DMS114 treated with DMSO at 0.1 percent for 48 hours (cell line): ENCODE measurements at regions not wholly inside any gene's neighbourhood (a gene's known extent, or its start where the extent isn't known, plus 50 kb on each side); places are given as distances from the start of the nearest gene placed in this dataset.

Source experiments
- DNase-seq: peaks from one replicate; lab custom pipeline; 2025; ENCODE audit not compliant: unreplicated experiment; lab: John Stamatoyannopoulos, UW

DNA sequence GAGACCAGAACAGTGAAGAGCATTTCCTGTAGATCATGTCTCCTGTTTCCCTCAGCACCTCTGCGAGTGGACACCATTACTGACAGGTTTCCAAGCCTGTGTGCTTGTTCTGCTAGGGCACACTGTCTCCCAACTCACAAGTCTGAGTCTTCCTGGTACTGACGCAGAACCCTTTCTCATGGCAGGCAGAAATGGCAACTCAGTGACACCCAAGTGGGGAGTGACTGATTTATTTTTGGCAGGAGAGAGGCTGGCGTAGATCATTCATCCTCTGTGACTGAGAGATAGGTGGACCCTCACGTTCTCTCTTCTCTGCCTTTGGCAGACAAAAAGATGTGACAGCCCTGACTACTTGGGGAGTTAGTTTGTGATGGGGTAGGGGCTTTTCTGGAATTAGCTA, 183.4 kb downstream of the RFC3 start:
- no peak for DNase-seq

DNA sequence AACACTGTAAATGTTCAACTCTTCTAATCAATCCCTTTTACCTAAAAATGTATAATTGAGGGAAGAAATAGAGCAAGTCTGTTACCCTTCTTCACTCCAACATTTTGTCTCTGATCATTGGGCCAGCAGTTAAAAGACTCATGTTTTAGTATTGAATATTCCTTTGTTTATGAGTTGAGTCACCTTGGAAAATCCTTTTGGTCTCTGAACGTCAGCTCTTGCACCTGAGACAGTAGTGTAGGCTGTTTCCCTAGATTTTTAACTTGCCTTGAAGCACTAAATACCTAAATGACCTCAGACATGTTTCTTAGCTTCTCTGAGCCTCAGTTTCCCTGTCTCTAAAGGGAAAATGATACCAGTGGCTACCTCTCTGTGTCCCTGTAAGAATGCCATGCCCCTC, 184.2 kb downstream of the RFC3 start:
- no peak for DNase-seq

DNA sequence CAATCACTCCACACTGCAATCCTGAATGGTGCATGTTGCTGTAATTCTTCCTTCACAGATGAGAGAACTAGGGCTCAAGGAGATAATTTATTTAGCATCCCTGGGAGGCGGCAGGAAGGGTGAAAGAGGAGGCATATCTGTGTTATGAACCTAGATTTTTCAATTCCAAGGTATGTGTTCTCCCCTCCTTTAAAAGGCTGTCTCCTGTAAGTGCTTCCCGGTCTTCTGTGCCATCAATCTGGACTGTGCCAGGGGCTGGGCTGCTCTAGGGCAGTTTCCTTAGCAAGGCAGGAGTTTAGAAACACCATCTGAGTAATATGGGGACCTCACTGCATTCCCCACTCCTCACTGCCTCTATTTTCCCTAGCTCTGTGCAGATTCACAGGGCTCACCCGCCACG, 185.0 kb downstream of the RFC3 start:
- no peak for DNase-seq

DNA sequence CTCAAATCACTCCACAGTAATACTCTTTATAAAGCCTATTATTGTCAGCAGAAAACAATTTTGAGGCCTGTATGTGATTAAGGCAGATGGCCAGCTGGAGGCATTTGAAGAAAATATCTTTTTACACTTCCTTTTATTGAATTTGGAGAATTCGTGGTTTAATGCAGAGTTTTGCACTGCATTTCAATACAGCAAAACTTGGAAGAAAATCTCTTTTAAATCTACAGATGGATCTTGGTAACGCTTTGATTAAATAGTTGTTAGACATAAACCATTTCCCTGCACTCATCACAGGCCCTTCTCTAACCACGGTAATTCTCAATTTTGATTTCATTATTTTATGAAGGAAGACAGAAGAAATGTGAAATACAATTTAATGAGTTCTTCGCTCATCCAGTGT, 185.7 kb downstream of the RFC3 start:
- no peak for DNase-seq

DNA sequence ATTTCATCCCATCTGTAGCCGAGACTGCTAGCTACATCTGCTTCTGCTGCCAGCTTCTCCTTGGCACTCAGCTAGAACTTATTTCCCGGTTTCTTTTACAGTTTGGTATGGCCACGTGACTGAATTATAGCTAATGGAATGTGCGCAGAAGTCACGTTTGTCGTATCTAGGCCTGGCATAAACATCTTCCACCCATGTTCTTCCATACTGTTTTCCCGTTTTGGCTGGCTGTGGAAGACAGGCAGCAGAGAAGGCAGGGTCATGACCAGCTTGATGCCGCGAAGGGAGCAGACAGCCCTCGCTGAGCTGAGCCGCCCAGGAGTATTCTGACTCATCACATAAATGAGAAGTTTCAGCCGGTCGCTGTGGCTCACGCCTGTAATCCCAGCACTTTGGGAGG, 186.7 kb downstream of the RFC3 start:
- no peak for DNase-seq

DNA sequence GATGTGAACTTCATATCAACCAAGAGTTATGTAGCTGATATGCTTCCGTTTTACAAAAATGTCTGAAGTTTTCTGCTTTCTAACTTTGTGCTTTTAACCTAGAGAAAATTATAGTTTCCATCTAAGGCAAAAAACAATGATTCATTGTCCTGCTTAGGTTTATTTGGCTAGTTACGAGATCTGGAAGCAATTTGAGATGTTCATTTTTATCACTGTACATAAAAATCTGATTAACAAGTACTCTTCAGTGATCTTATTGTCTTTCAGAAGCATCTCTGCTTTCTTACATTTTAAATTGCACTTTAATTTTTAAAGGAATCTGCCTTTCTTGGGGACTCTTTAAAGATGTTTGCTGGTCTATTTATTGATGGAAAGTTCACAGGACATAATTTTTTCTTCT, 188.1 kb downstream of the RFC3 start:
- DNase-seq, result no peak

DNA sequence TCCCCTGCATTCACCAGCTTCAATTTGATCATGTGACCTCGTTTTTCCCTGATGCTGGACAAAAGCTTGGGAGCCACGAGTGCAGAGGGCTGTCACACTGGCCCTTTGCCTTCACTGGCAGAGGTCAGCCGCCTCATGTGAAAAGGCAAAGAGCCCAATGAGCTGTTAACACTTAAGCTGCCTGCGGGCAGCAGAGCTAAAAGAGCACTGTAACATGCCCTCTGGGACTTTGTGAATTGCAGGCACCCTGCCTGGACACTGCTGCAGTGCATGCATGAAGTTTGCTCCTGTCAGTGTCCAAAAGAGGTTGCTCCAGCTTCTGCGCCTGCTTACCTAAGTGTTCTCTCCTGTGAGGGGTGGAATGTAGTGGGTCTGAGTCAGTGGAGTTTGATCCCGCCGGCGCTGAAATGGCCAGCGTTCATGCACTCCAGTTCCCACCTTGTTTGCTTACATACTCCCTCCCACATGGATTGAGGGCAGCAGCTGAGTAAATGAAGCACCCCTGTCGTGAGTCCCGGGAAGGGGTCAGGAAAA, 193.7 kb downstream of the RFC3 start:
- no peak for DNase-seq

DNA sequence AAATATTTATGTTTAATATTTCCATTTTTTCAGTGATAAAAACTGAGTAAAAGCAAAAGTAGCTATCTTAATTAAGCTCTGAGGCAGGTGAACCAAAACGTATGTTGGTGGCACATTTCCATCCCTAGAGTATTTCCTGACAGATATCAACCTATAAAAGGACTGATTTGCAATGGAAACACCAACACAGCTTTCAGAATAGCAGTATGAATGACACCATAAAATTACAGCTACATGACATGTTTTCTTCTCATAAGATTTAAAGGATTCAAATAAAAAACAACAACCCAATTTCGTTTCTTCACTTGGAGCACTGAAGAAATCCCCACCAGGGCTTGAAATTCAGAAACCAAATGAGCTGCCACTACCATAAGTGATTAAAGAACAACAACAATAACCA, 194.4 kb downstream of the RFC3 start:
- no peak for DNase-seq

DNA sequence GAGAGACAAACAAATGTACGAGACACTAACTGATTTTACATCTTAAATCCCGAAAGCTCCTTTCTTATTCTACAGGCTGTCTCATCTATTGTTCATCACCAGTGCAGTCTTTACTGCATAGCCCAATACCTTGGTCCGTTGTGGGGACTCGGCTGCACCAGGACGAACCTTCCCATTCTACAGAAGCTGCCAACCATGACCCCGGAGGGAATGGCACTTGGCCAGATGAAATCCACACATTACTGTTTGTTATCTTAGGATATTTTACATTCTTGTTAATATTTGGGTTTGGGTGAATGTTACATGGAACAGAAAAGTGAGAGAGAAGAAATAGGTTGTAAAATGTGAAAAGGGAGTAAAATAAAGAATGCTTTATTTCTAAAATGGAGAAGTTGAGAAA, 195.1 kb downstream of the RFC3 start:
- no peak for DNase-seq

DNA sequence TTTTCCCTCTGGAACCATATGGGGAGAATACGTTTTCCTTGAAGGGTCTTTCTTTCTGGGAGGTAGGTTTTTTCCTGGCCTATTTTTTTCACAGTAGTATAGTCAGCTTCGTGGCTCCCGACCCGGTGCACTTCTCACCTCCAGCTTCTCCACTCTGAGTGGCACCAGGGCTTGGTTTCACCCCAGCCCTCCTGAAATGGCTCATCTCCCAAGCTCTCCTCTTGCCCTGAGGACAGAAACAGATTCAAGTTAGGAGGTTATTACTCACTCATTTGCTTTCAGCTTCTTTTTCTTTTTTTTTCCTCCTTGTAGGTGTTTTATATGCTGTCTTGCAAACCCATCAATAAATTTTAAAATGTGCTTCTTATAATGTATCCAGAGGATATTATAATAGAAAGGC, 199.3 kb downstream of the RFC3 start:
- no peak for DNase-seq

DNA sequence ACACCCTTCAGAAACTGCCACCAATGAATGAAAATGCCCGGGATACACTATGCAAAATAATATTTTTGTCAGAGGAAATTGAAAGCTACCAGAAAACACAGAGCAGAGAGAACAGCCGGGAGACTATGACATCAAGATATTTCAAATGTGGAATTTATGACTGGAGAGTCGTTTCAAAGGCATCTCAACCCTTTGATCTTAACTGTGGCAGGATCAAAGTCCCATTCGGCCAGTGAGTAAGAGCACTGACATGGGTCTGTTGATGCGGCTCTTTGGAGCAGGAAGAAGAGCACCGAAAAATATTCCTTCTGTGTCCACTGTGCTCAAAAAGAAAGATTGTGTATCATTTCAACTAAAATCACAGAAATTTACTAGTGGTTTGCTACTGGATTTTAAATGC, 201.9 kb downstream of the RFC3 start:
- DNase-seq, result no peak

DNA sequence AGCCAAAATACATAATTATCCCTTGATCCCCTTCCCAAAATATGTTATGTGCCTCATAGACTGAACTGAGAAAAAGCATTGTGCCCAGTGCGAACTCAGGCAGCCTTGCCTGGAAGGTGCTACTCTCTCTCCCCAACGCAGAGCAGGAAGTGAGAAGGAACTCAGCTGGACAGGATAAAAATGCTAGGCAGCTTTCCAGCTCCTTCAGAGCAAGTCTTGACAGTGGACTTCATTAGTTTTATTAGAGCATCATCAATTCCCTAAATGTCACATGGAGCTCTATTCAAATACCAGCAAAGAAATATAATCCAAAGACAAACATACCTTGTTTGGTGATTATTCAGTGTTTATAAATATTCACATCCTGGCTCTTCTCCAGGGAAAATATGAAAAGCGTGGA, 202.4 kb downstream of the RFC3 start:
- DNase-seq, result no peak

DNA sequence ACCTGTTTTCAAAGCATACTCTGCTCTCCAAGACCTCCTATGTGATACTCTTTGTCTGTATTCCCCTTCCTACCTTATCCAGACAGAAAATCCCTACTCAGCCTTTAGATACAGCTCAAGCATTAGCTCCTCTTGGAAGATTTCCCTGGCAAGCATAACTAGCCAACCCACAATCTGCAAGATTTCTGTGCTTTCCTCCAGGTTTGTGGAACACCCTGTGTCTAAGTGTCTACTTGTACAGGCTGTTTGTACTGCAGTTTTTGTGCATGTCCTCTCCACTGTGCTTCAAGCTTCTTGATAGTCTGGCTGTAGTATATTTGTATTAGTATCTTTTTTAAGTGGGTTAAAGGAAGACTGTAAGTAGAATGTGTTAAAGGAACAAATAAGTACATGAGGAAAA, 203.7 kb downstream of the RFC3 start:
- no peak for DNase-seq

DNA sequence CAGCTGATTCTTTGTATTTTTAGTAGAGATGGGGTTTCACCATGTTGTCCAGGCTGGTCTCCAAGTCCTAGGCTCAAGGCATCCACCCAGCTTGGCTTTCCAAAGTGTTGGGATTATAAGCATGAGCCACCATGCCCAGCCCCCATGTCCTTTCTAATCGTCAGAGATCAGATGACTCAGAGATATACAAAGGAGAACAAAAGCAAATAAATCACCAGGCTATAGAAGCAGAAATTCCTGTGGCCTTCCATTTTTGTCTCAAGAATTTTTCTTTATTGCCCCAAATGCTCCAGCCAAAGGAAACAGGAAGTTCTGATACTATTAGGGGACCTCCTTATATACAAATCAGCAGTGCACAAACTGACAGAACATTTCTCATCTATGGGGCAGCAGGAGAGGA, 207.8 kb downstream of the RFC3 start:
- no peak for DNase-seq

DNA sequence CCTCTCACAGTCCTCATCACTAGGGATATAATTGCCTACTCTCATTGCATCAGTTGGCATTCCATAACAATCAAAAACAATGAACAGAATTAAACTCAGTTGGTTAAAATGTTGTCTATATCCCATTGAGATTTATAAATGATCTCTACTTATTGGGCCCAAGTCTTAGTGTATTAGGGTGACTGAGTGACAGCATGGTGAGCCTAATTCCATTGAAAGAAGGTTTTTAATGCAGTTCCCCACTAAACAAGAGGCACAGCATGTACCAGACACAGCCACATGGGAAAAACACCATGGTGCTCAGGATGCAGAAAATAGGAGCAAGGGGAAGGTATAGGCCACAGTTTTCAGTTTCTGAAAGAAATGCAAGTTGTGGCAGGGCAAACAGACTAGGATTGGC, 208.4 kb downstream of the RFC3 start:
- no peak for DNase-seq

DNA sequence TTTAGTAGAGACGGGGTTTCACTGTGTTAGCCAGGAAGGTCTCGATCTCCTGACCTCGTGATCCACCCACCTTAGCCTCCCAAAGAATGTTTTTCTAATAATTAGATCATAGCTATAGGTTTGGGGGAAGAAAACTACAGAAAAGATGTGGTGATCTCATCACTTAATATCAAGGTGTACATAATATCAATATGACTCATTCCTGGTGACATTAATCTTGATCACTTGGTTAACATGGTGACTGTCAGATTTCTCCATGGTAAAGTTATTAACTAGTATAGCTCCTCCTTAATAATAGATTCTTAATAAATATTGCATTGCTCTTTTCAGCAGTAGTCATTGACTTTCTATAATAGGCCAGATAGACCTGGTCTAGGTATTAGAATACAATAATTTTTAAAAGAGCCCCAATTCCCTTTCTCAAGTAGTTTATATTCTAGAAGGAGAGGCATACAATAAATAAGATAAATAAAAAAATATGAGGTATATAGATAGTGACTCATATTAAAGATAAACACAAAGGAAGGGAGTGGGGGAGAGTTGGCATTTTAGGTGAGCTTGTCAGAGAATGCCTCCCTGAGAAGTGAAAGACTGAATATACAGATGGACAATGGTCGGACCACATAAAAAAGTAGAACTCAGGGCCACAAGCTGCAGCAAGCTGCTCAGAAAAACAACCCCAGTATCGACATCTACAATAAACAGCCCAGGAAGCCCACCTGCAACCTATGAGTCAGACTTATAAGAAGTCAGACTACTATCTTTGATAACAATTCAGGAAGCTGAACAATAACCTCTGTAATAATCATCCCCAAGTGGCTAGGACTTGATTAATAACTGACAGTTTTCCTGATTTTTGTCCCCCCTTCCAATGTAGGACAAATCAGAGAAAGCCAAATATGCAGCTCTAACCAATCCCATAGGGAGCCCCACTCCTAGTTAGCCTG, 210.8 kb downstream of the RFC3 start:
- no peak for DNase-seq

DNA sequence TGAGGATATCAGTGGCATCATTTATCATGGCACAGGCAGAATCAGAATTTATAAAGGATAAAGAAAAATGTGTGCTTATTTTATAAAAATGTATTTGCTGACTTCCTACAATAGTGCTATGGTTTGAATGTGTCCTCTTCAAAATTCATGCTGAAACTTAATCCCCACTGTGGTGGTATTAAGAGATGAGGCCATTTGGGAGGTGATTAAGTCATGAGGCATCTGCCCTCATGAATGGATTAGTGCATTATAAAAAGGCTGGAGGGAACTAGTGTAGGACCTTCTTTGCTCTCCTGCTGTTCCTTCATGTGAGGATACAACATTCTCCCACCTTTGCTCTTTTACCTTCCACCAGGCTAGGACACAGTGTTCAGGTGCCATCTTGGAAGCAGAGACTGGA, 212.8 kb downstream of the RFC3 start:
- no peak for DNase-seq

DNA sequence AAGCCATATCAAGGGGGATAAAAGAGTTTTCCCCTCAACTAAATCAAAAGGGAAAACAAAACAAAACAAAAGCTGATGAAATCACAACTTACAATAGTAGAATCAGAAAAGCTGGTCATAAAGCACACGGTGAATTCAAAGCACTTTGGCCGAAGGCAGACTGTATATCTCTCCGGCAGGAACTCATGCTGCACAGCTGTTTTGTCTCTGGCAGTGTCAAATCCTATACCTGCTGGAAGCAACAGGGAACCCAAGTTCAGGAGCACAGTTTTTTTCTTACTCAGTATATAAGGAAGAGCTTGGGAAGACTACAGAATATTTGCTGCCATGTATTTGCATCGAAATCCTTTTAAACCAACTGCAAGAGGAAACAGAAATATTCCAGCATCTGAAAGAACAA, 213.7 kb downstream of the RFC3 start:
- DNase-seq, result no peak

DNA sequence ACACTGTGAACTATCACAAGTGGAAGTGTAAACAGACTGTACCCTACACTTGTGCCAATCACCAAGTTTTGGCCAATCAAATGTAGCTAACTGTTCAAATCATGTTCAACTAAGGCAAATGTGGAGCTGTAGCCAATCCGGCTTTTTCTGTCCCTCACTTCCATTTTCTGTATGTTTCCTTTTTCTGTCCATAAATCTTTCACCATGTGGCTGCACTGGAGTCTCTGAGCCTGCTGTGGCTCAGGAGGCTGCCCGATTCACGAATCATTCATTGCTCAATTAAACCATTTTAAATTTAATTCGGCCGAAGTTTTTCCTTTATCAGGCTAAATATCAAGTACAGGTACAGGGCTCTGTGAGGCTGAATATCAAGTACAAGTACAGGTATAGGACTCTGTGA, 216.5 kb downstream of the RFC3 start:
- DNase-seq, result no peak

DNA sequence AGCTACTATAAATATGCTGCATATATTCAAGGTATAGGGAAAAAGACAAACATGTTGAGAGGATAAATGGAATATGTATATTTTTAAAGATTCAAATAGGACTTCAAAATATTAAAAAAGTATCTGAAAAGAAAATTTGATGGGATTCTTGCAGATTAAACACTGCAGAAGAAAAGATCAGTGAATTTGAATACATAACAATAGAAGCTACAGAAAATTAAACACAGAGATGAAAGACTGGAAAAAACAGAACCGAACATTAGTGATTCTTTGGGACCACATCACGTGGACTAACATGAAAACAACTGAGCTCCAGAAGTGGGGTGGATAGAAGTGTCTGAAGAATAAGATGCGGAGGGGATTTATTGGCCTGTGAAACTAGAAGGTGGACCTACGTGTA, 217.2 kb downstream of the RFC3 start:
- DNase-seq, result no peak

DNA sequence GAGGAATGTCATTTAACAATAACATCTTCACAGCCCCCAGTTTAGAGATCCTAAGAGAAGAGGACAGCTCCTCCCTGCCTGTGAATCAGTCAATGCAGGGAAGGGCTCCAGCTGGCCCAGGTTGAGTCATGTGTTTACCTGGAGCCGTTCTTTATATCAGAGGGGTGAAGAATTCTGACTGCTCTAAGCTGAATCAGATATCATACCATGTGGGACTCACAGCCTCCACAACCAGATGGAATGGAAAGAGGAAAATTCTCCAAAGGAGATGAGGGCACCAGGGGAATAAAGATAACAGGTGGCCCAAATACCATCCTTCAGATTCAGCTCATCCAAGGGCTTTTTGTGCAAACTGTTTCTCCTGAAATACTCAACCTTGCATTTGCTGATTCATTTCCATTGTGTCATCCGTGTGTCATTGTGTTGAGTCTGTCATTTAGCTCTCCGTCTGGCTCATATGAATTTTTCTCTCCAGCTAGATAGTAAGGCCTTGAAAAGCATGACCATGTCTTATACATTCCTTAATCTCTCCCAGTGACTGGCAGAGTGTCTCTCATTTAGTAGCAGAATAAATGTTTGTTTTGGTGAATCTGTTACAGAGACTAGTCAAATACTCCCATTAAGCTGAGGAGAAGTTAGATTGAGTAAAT, 217.9 kb downstream of the RFC3 start:
- DNase-seq, result no peak
